GM18517 (cell line): ENCODE measurements at regions not wholly inside any gene's neighbourhood (a gene's known extent, or its start where the extent isn't known, plus 50 kb on each side); places are given as distances from the start of the nearest gene placed in this dataset.

ENCODE experiments used
- ATAC-seq: cut with Tn5 transposase; IDR thresholded peaks from one replicate; pipeline ENCODE4 v1.9.1; 2021; ENCODE audit warnings: mild to moderate bottlenecking, moderate library complexity; ENCODE audit not compliant: unreplicated experiment

DNA sequence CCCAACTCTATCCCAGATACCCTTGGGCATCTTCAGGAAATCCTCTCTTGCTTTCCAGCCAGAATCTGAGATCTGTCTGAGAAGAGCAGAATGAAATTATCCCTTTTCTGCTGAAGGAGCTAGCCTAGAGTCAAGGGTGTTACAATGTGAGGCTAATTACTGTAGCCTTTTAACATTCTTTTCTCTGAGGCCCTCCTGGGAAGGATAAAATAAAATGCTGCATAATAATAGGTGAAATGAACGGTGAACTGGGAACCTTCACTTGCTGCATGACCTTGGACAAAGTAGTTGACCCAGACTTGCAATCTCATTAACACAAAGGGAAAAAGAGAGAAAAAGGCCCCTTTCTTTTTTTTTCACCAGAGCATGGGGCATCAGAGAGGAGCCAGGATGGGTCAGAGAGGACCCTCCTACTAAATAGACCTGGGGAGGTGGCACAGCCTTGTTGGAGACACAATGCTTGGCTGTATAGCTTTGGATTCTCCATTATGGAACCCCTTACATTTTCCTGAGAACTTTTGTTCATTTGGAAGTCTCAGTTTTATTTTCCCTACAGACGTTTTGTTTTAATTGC is 137.0 kb upstream of the LIPC start:
- no peak for ATAC-seq

DNA sequence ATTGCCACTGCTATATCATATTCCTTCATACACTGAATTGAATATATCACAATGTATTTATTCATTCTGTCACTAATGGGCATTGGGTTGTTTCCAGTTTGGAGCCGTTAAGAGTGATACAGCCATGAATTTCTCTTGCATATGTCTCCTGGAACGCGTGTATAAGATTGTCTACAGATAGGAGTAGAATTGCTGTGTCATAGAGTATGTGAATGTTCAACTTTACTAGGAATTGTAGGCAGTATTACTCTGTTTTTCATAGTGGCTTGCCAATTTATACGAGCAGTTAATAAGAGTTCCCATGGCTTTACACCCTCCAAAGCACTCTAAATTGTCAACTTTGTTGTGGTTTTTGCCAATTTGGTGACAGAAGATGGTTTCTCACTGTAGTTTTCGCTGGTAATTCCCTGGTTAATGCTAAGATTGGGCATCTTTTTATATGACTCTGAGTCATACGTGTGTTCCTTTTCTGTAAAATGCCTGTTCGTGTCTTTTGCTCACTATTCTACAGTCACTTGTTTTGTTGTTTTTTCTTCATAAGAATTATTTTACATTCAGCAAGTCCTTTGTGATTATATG is 136.1 kb upstream of the LIPC start:
- no peak for ATAC-seq

DNA sequence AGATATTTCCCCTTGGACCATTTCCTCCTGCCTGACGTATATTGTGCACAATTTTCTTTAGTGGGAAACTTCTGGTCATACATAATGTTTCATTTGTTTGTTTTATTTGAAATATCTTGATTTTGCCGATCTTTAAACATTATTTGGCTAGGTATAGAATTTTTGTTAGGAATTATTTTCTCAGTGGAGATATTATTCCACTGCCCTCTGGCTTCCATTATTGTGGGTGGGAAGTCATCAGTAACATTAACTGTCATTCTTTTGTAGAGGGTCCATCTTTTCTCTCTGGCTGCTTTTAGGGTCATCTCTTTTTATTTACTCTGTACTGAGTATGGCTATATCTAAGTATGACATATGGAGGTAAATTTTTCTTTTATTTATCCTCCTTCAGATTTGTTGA is 135.5 kb upstream of the LIPC start:
- no peak for ATAC-seq

DNA sequence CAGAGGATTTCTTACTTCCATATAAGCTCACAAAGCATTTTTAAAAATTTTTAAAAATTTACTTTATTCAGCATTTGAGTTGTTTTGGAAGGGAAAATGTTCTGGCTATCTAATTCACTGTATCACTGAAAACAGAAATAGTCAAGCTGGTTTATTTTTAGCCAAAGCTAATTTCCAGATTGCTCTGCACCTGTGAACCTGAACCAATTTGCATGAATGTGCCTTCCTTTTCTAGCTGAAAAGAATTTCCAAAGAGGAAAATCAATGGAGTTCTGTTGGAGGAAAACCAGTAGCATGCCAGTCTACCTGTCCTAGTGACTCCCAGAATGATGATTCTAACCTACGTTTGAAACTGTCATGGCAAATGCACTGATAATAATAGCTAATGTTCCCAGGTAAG is 134.2 kb upstream of the LIPC start:
- no peak for ATAC-seq

DNA sequence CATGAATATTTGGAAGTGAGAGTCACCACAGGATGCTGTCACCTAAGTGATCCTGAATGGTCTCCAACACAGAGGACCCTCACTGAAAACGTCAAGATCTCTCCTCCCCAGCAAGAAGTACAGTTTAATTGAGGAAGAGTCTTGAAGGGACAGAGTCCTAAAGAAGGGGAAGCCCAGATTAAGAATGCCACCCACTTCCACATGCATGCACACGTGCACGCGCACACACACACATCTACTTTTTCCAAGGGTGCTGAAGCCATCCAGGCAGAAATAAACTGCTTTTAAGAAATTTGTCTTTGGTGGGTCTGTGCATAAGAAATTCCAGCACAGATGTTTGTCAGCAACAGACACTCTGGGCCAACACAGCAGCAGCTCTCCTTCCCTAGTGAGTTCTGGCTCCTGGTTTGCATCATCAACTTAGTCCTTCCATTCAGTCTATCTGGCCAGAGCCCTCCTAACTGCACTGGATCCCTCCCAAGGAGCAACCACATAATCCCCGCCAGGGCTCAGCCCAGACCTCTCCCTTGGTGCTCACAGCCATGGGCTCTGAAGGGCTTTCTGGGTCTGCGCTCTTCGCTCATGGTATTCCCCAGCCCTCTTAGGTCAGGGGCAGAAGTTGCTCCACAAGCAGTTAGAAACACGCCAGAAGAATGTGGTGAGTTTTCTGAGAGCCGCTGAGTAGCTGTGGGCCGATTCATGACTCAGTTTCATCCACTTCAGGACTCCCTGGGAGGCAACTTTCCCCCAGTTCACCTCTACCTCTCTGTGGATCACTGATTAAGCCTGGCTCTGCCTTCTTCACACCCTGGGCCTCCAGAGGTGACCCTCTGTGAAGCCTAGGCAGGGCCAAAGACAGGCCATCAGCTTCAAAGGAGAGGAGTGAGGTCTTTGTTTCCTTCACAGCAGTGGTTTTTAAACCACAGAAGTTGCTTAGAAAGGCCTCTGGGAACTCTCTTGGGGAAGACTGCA is 132.6 kb upstream of the LIPC start:
- ATAC-seq: no peak

DNA sequence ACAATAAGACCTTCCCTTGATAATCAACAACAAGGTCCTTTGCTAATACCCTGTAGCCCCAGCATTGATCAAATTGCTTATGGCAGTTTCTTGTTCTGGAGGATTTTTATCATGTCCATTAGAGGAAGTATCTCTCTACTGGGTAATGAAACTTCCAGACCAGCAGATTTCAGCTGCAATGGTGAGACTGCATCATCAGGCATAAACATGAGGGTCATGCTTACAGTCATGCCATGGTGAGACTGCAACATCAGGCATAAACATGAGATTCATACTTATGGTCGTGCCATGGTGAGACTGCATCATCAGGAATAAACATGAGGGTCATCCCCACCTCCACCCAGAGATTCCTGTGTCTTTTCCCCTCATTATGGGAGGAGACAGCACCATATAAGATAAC is 129.0 kb upstream of the LIPC start:
- ATAC-seq: no peak

DNA sequence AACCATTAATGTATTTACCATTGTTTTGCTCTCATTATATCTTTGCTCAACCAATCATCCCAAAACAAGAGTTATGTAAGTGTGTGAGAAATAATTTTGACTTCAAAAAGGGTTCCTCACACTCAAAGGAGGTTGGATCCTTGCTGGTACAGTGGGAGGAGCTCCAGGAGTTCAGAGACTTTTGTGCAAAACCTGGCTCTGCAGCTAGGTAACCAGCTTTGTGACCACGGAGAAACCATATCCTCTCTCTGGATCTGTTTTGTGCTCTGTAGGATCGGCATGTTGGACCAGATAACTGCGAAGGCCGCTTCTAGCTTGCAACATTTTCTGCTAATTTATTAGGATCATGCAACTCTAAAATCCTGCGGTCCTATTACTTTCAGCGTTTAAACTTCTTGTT is 128.6 kb upstream of the LIPC start:
- ATAC-seq: no peak

DNA sequence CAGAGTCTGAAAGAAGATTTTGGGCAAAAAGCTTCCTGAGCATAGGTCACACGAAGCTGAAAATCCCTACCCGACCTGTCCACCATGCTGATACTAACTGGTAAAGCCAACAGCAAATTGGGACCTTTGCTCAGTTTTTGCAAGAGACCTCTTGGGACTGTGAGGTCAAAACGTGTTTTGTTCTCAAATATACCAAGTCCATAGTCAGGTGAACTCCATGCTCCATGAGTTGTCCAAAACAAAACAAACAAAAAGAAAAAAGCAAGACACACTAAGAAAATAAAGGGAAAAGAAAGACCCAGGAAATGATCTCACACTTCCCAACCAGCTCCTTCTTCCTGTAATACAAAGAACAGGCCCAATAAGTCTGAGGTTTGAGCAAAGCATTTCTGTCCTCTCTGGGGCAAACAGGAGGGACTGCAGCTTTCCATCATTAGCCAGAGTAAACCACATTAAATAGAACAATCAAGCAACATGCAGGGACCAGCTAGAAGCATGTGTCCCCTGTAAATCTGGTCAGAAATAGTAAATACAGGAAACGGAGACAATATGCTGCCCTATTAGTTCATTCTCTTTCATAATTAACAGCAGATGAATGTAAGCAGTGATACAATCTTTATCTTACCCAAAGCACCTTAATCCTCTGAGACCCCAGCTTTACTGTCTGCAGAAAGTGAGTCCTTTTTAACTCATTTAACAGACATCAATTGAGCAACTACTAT is 125.0 kb upstream of the LIPC start:
- no peak for ATAC-seq

DNA sequence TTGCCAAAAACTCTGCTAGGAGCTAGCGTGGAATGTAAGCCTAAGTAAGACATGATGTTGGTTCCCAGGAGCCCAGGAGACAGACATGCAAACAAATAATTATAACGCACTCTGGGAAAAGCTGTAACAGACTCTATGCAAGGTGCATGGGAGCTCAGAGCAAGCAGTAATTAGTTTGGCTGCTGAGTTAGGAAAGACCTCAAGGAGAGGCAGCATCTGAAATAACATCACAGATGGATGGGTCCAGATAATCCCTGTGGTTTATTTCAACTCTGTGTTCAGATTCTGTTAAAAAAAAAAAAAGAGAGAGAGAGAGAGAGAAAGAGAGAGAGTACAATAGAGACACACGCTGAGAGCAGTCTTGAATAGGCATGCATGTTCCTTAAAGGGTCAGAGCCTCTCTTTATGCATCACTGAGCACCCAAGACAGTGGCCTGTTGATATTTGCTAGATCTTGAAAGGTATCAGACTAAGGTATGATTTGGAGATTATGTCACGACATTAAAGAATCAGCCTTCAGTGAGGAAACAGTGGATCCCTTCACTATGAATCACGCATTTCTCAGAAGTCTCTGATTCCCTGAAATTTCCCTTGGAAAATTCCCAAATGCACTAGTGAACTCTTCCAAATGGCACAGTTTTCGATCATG is 124.4 kb upstream of the LIPC start:
- no peak for ATAC-seq

DNA sequence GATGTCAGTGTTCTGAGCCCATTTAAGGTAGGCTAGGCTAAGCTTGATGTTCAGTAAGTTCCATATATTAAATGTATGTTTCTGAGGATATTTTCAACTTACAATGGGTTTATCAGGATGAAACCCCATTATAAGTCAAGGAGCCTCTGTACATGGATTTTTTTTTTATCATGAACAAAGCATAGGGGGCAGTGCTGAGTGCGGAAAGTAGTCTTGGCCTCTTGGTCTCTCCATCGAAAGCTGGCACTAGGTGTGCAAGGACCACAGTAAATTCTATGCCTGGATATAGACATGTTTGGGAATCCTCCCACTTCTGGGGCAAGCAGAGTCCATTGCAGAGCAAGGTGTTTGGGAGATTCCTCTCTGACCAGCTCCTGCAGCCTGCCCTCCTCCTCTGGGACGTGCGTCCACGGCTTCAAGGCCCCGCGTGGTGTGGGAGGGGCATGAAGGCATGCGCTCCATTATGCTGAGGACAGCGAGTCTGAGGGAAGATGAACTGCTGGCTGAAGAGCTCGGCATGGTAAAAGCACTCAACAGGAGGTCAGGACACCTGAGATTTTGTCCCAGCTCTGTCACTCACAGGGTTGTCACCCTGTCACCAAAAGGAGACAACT is 122.9 kb upstream of the LIPC start:
- ATAC-seq: no peak

DNA sequence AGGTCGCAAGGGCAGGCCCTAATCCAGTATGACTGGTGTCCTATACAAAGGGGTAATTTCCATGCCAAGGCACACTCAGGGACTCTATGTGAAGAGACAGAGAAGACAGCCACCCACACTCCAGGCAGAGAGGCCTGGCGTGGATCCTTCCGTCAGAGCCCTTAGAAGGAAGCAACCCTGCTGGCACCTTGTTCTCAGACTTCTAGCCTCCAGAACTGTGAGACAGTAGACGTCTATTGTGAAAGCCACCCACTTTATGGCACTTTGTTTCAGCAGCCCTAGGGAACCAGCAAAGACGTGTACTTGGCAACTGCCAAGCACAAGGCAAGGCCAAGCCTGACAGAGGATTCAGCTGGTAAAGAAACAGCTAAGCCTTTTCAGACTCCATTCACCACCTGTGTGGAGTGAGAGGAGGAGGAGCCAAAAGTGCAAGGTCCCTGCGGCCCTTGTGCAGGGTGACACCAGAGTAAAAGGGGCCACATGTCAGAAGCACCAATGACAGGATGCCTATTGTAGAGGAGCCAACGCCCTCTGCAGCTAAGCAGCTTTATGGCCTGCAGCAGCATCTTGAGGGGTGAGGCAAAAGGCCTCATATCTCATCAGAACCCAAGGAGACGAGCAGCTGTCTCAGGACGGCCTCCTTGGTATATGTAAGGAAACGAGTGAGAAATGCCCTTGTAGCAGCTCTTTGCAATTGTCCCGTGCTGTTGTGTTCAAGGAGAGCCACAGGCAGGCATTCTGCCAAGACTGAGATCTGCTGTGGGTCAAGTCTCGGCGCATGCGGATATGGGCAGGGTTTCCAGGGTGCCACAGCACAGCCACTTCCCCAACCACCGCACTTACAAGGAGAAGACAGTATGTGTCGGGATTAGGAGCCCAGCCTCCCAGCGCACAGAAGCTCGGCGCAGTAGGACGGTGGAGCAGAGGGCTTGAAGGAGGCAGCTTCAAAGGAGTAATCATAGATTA is 121.5 kb upstream of the LIPC start:
- ATAC-seq: no peak

DNA sequence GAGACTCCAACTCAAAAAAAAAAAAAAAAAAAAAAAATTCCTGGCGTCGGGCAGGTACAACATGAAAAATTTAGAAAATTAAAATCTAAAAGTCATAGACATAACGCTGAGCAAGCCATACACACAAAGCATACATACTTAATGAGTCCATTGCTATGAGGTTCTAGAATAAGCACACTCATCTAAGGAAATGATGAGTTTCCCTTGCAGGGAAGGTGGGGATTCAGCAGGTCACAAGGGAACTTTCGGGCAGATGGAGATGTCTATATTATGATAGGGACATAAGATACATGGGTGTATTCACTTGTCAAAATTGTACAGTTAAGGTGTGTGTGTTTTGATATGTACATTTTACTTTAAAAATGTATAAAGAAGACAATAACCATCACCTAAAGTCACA is 120.2 kb upstream of the LIPC start:
- ATAC-seq: no peak

DNA sequence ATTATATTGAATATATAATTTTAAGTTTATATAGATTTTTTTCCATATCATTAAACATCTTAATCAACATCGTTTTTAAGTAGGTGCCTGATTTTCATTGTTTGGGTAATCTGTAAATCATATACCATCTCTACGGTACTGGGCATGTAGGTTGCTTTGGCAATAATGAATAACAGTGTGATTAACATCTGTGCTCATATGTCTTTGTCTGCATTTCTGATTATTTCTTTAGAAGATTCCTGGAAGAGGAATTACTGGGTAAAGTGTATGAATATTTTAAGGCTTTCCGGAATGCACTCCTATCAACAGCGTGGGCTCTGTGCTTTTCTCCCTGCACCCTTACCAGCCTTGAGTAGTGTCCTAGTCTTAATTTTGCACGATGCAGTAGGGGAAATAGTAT is 119.8 kb upstream of the LIPC start:
- no peak for ATAC-seq

DNA sequence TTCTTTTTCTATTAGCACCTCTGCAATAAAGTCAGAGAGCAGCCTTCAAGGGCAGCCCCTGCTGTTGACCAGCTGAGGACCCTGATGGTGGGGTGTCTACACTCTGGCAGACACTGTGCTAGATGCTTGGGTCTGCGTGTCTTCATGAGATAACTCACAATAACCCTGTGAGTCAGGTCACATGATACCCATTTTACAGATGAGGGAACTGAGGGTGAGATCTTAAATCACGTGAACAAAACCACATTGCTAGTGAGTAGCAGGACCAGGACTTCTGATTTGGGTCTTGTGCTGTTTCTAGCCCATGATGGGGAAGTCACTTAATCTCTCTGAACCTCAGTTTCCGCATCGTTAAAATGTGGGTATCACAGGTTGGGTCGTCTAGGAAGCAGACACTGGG is 118.5 kb upstream of the LIPC start:
- ATAC-seq: no peak

DNA sequence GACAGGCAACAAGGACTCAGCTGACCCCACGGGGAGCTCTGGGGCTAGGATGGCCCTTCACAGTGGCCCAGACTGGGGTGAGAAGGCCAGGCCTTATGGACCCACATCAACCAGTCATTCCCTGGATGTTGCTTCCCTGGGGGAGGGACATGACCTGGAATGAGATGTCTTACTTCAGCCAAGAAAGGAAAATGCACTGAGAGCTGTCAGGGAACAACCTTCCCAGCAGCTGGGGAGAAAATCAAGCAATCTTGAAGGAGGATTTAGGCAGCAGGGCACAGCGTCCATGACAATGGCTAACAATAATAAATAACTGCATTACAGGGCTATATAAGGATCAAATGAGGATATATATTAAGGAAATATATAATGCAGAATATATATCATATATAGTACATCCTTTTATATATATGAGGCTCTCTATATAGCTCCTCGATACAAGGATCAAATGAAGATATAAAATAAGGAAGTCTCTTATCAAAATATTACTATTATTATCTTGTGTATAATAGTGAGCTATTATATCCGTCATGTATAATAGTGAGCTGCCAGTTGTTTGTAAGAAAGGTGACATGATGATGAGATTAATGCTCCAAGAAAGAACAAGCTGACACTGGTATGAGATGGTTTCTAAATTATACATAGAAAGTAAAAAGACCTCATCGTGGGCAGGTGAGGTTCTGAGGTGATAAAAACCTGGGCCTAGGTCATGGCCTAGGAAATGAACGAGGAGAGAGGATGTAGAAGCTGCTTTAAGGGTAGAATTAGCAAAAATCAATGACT is 117.8 kb upstream of the LIPC start:
- no peak for ATAC-seq

DNA sequence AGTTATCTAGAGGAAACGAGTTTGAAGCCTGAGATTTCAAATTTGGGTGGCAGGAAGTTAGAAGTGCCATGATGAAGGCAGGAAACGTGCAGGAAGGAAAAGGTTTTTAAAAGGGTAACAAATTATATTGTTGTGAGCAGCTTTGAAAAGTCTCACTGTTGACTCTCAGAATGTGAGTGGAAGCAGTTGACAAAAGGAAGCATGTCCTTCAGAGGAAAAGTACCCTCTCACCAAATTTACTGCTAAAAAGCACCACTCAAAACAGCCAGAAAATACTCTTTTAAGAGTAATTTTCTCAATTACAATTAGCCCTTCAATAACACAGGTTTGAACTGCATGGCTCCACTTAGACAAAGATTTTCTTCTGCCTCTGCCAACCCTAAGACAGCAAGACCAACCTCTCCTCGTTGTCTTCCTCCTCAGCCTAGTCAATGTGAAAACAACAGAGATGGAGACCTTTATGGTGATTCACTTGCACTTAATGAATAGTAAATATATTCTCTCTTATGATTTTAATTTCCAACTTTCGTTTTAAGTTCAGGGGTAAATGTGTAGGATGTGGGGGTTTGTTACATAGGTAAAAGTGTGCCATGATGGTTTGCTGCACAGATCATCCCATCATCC is 117.1 kb upstream of the LIPC start:
- no peak for ATAC-seq

DNA sequence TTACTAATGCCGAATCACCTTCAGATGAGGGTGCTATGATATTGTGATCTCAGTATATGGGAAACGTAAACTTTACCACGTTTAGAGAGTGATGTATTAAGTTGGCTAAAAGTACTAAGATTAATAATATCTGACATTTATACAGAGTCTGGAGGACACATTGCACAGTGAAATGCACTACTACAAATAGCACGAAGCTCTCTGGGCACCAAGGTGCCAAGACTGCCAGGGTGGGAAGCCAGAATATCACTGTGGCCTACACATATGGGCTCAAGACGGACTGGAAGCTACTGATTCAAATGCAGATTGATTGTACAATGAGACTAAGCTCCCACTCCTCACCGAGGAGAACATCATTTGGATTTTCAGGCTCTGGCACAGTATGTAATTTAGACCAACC is 113.3 kb upstream of the LIPC start:
- no peak for ATAC-seq

DNA sequence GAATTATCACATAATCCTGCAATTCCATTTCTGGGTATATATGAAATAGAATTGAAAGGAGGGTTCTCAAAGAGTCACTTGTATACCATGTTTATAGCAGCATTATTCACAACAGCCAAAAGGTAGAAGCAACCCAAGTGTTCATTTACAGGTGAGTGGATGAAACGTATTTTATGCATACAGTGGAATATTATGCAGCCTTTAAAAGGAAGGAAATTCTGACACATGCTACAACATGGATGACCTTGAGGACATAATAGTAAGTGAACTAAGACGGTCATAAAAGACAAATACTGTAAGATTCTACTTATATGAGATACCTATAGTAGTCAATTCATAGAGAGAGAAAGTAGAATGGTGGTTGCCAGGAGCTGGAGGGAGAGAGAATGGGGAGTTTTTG is 110.8 kb upstream of the LIPC start:
- ATAC-seq: no peak
